ENCODE measurements at regions not wholly inside any gene's neighbourhood (a gene's known extent, or its start where the extent isn't known, plus 50 kb on each side); places are given as distances from the start of the nearest gene placed in this dataset.

DNA sequence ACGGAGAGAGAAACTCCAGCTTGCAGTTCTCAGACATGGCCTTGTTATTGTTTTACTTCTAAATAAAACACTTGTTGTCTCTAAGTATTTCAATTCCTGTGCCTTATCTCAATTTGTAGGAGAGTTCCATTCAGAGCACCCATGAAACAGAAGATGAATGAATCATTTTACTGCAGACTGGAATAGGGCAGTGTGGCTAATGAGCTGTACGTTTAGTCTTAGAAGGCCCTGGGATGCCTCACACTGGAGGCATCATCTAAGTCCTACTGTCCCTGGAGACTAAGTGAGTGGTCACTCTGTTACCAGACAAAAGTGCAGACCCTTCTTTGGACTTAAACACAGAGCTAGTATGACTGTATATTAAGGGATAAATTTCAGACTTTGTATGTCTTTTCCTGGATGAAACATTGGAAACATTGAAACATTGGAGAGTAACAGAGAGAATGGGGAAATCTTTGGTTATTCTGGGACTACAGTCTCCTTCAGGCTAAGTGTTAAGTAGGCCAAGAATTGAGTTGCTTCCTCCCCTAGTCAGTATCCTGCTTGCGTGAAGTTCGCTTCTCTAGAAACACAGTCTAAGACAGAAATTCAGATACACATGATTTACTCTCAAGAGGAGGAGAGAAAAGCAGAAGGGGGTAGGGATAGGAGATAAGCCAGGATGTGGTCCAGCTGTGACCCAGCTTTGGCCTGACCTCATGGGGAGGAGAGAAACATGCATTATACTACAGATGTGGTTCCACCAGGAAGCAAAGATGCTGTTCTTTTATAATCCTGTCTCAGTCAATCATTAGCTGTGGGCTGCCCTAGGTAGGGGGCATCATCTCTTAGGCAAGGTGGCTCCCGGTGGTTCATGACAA is 167.4 kb upstream of the BMP2 start:
- TF ChIP-seq, protein P1, sequence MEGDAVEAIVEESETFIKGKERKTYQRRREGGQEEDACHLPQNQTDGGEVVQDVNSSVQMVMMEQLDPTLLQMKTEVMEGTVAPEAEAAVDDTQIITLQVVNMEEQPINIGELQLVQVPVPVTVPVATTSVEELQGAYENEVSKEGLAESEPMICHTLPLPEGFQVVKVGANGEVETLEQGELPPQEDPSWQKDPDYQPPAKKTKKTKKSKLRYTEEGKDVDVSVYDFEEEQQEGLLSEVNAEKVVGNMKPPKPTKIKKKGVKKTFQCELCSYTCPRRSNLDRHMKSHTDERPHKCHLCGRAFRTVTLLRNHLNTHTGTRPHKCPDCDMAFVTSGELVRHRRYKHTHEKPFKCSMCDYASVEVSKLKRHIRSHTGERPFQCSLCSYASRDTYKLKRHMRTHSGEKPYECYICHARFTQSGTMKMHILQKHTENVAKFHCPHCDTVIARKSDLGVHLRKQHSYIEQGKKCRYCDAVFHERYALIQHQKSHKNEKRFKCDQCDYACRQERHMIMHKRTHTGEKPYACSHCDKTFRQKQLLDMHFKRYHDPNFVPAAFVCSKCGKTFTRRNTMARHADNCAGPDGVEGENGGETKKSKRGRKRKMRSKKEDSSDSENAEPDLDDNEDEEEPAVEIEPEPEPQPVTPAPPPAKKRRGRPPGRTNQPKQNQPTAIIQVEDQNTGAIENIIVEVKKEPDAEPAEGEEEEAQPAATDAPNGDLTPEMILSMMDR (IDR thresholded peaks at IDR 0.05): no peak
- TF ChIP-seq POLR2A (IDR thresholded peaks at IDR 0.05; ENCODE audit: low read length): no peak
- no peak for TF ChIP-seq ZFP36 (IDR thresholded peaks at IDR 0.05; ENCODE audit: borderline replicate concordance, partially characterized antibody)

Data from A549 (cell line).